WTC11 (cell line): ENCODE measurements at regions not wholly inside any gene's neighbourhood (a gene's known extent, or its start where the extent isn't known, plus 50 kb on each side); places are given as distances from the start of the nearest gene placed in this dataset.
A peak's percentile ranks its signal among the peaks of the same experiment; 100 is the strongest.

Experiments used
- ATAC-seq: fragments of 200-7000 bp; cut with Tn5 transposase; 2 replicates; pipeline ENCODE4 v1.10.0; 2021; ENCODE audit warnings: mild to moderate bottlenecking, moderate library complexity
- CTCF ChIA-PET: fragments of 300-600 bp; sonication (Branson Sonifier 250); formaldehyde crosslinking; loops from one replicate; lab custom pipeline; 2021; ENCODE audit warnings: antibody characterized with exemption; lab: Charles Lee
- POLR2A ChIA-PET: fragments of 350-600 bp; sonication (Branson Sonifier 250); formaldehyde crosslinking; loops from one replicate; lab custom pipeline; 2021; ENCODE audit warnings: antibody characterized with exemption; lab: Charles Lee
- DNase-seq: peaks from one replicate; pipeline ENCODE4 v3.0.0; 2021; ENCODE audit warnings: low spot score
- H3K27ac Mint-ChIP-seq: 2 replicates; pipeline ENCODE4 v1.8.0; 2021; ENCODE audit warnings: mixed read lengths
- H3K27me3 Mint-ChIP-seq: 2 replicates; pipeline ENCODE4 v1.8.0; 2021; ENCODE audit warnings: low read depth, mild to moderate bottlenecking, moderate library complexity, mixed read lengths
- H3K36me3 Mint-ChIP-seq: 2 replicates; pipeline ENCODE4 v1.8.0; 2021; ENCODE audit warnings: mixed read lengths
- H3K4me1 Mint-ChIP-seq: 2 replicates; pipeline ENCODE4 v1.8.0; 2022; ENCODE audit warnings: mixed read lengths
- H3K4me3 Mint-ChIP-seq: 2 replicates; pipeline ENCODE4 v1.8.0; 2021; ENCODE audit warnings: mild to moderate bottlenecking, moderate library complexity, mixed read lengths
- H3K9me3 Mint-ChIP-seq: 2 replicates; pipeline ENCODE4 v1.8.0; 2021; ENCODE audit warnings: mixed read lengths
- CREB1 ChIP-seq: sonication (generic); formaldehyde crosslinking; IDR thresholded peaks from 2 replicates; pipeline ENCODE4 v1.8.0; 2023; ENCODE audit warnings: mild to moderate bottlenecking, missing genetic modification reagents
- EMX1 ChIP-seq: fragments of 250-450 bp; sonication (Bioruptor Pico); IDR thresholded peaks from 2 replicates; pipeline ENCODE4 v1.8.0; 2021; ENCODE audit warnings: mild to moderate bottlenecking
- FOXJ3 ChIP-seq: sonication (generic); formaldehyde crosslinking; IDR thresholded peaks from 2 replicates; pipeline ENCODE4 v1.9.0; 2021; ENCODE audit warnings: missing genetic modification reagents, mild to moderate bottlenecking, borderline replicate concordance
- GABPB1 ChIP-seq: sonication (generic); formaldehyde crosslinking; IDR thresholded peaks from 2 replicates; pipeline ENCODE4 v1.8.1; 2023; ENCODE audit warnings: mild to moderate bottlenecking, missing genetic modification reagents
- GRHL2 ChIP-seq: fragments of 250-450 bp; sonication (Bioruptor Pico); IDR thresholded peaks from 2 replicates; pipeline ENCODE4 v1.8.0; 2022; ENCODE audit warnings: mild to moderate bottlenecking, moderate library complexity; ENCODE audit not compliant: insufficient replicate concordance, severe bottlenecking
- GTF2I ChIP-seq: fragments of 250-450 bp; sonication (Bioruptor Pico); conservative IDR thresholded peaks from 2 replicates; pipeline ENCODE4 v1.4.0; 2021; ENCODE audit warnings: mild to moderate bottlenecking
- NFYB ChIP-seq: sonication (generic); formaldehyde crosslinking; conservative IDR thresholded peaks from 2 replicates; pipeline ENCODE4 v1.8.0; 2022; ENCODE audit warnings: low read depth, missing genetic modification reagents
- PRDM15 ChIP-seq: sonication (generic); formaldehyde crosslinking; IDR thresholded peaks from 2 replicates; pipeline ENCODE4 v1.8.0; 2022; ENCODE audit warnings: missing genetic modification reagents
- RELA ChIP-seq: sonication (generic); formaldehyde crosslinking; IDR thresholded peaks from 2 replicates; pipeline ENCODE4 v1.8.1; 2022; ENCODE audit warnings: missing genetic modification reagents, mild to moderate bottlenecking, borderline replicate concordance
- RORB ChIP-seq: fragments of 250-450 bp; sonication (Bioruptor Pico); IDR thresholded peaks from 2 replicates; pipeline ENCODE4 v1.9.0; 2021; ENCODE audit warnings: mild to moderate bottlenecking
- SMAD4 ChIP-seq: sonication (generic); formaldehyde crosslinking; IDR thresholded peaks from 2 replicates; pipeline ENCODE4 v1.8.0; 2022; ENCODE audit warnings: mild to moderate bottlenecking, missing genetic modification reagents
- SOX15 ChIP-seq: fragments of 250-450 bp; sonication (Bioruptor Pico); IDR thresholded peaks from 2 replicates; pipeline ENCODE4 v1.9.0; 2021; ENCODE audit warnings: mild to moderate bottlenecking
- TCF7 ChIP-seq: sonication (generic); formaldehyde crosslinking; IDR thresholded peaks from 2 replicates; pipeline ENCODE4 v1.8.0; 2022; ENCODE audit warnings: mild to moderate bottlenecking, low read depth, missing genetic modification reagents, moderate library complexity
- ZBTB43 ChIP-seq: sonication (generic); formaldehyde crosslinking; IDR thresholded peaks from 2 replicates; pipeline ENCODE4 v1.8.1; 2023; ENCODE audit warnings: mild to moderate bottlenecking, missing genetic modification reagents
- ZNF121 ChIP-seq: sonication (generic); formaldehyde crosslinking; IDR thresholded peaks from 2 replicates; pipeline ENCODE4 v1.8.0; 2023; ENCODE audit warnings: missing genetic modification reagents
- ZNF232 ChIP-seq: sonication (generic); formaldehyde crosslinking; IDR thresholded peaks from 2 replicates; pipeline ENCODE4 v1.8.0; 2022; ENCODE audit warnings: mild to moderate bottlenecking, missing genetic modification reagents
- ZNF425 ChIP-seq: fragments of 250-450 bp; sonication (Bioruptor Pico); conservative IDR thresholded peaks from 2 replicates; pipeline ENCODE4 v1.9.0; 2021; ENCODE audit warnings: mild to moderate bottlenecking

DNA sequence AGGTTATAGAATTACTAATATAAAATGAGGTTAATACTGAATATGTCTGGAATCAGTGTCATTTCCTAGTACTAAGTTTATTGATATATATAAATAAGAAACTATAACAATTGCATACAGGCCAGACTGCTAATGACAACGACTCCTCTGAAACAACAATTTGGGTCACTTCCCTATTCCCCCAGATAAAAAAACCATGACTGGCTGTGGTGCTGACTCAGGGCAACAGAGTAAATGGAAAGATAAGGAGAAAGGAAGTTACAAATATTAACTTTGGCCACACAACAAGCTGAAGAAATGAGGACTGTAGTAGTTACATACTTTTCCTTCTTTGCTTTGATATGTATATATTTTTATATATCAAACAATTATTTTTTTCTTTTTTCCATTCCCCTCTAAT lies 263.7 kb upstream of the PCDH9 start (continued):
- TF ChIP-seq ZBTB43 (no peak), RELA (CRISPR knock-in tag) (no peak), ZNF425 (CRISPR knock-in tag) (no peak), TCF7 (CRISPR knock-in tag) (no peak)

- POLR2A ChIA-PET: no interaction called here
Measured at GRCh38 chr13:67489016-67489415, 258.9 kb upstream of the PCDH9 start.

GRCh38 chr13:67481445-67481844 lies 251.3 kb upstream of the PCDH9 start:
- no peaks in the 10 kb centered on the region for H3K4me1 Mint-ChIP-seq

More at GRCh38 chr13:67489016-67489415, 258.9 kb upstream of the PCDH9 start:
- no peaks in the 10 kb centered on the region for H3K4me1 Mint-ChIP-seq
- no peak for TF ChIP-seq CREB1 (CRISPR knock-in tag)
- TF ChIP-seq NFYB (CRISPR knock-in tag): no peak
- no peak for TF ChIP-seq ZNF121 (CRISPR knock-in tag)
- no peak for TF ChIP-seq PRDM15 (CRISPR knock-in tag)
- no peak for TF ChIP-seq SMAD4 (CRISPR knock-in tag)
- no peak for TF ChIP-seq GABPB1 (CRISPR knock-in tag)
- TF ChIP-seq GRHL2: no peak
- no peak for TF ChIP-seq RORB (CRISPR knock-in tag)
- no peak for TF ChIP-seq ZNF232 (CRISPR knock-in tag)
- no peak for TF ChIP-seq GTF2I (CRISPR knock-in tag)
- CTCF ChIA-PET: no interaction called here
- no peaks in the 10 kb centered on the region for H3K9me3 Mint-ChIP-seq
- no peak overlapping the region for H3K27ac Mint-ChIP-seq
- H3K27me3 Mint-ChIP-seq: no peaks in the 10 kb centered on the region
- DNase-seq (no peak), ATAC-seq (peak; percentile 39; the same call in 1 of the 2 replicates)
- no peaks in the 10 kb centered on the region for H3K36me3 Mint-ChIP-seq
- no peak overlapping the region for H3K4me3 Mint-ChIP-seq

More at GRCh38 chr13:67481445-67481844, 251.3 kb upstream of the PCDH9 start:
- H3K36me3 Mint-ChIP-seq: no peaks in the 10 kb centered on the region
- no peak overlapping the region for H3K4me3 Mint-ChIP-seq
- H3K9me3 Mint-ChIP-seq: no peaks in the 10 kb centered on the region
- ChIA-PET POLR2A (no interaction called here), CTCF (no interaction called here)
- H3K27ac Mint-ChIP-seq: no peak overlapping the region
- no peak for TF ChIP-seq SOX15 (CRISPR knock-in tag)
- TF ChIP-seq EMX1 (CRISPR knock-in tag): no peak
- TF ChIP-seq ZBTB43: no peak
- no peak for TF ChIP-seq FOXJ3 (CRISPR knock-in tag)
- no peak for TF ChIP-seq RORB (CRISPR knock-in tag)
- H3K27me3 Mint-ChIP-seq: no peaks in the 10 kb centered on the region
- no peak for DNase-seq
- ATAC-seq: no peak
